ENCODE measurements at regions not wholly inside any gene's neighbourhood (a gene's known extent, or its start where the extent isn't known, plus 50 kb on each side); places are given as distances from the start of the nearest gene placed in this dataset.
"Not testable (repeated sequence)": the region's sequence is repeated elsewhere in the genome, so short reads cannot be mapped to it uniquely, and the experiment has no call there.

- not testable (repeated sequence) for DNase-seq
Observed at GRCh38 chr4:3882316-3882885, 116.2 kb downstream of the ADRA2C start.

- DNase-seq: not testable (repeated sequence)
Observed at GRCh38 chr4:3884261-3884660, 118.1 kb downstream of the ADRA2C start.

- not testable (repeated sequence) for DNase-seq
Observed at GRCh38 chr4:3893590-3893989, 127.4 kb downstream of the ADRA2C start.

- DNase-seq: not testable (repeated sequence)
Observed at GRCh38 chr4:3894086-3894959, 128.1 kb downstream of the ADRA2C start.

- DNase-seq: no peak
Observed at GRCh38 chr4:3896441-3896840, 130.3 kb downstream of the ADRA2C start.

- not testable (repeated sequence) for DNase-seq
Observed at GRCh38 chr4:3896871-3897578, 130.8 kb downstream of the ADRA2C start.

GRCh38 chr4:3898098-3898497 is 131.9 kb downstream of the ADRA2C start:
- no peak for DNase-seq

GRCh38 chr4:3898928-3899327 is 132.7 kb downstream of the ADRA2C start:
- not testable (repeated sequence) for DNase-seq

GRCh38 chr4:3904264-3904955 is 138.2 kb downstream of the ADRA2C start:
- DNase-seq: not testable (repeated sequence)

GRCh38 chr4:3909616-3910015 is 143.4 kb downstream of the ADRA2C start:
- not testable (repeated sequence) for DNase-seq

- not testable (repeated sequence) for DNase-seq
Observed at GRCh38 chr4:3910161-3910950, 144.2 kb downstream of the ADRA2C start.

GRCh38 chr4:3911252-3911856 is 145.2 kb downstream of the ADRA2C start:
- DNase-seq: no peak

GRCh38 chr4:3914511-3914910 is 148.3 kb downstream of the ADRA2C start:
- DNase-seq: not testable (repeated sequence)

- DNase-seq: not testable (repeated sequence)
Observed at GRCh38 chr4:3919509-3919908, 153.3 kb downstream of the ADRA2C start.

GRCh38 chr4:3921902-3922301 is 155.7 kb downstream of the ADRA2C start:
- DNase-seq: not testable (repeated sequence)

GRCh38 chr4:3925841-3926240 is 159.7 kb downstream of the ADRA2C start:
- not testable (repeated sequence) for DNase-seq

GRCh38 chr4:3926271-3926670 is 160.1 kb downstream of the ADRA2C start:
- DNase-seq: not testable (repeated sequence)

- not testable (repeated sequence) for DNase-seq
Observed at GRCh38 chr4:3926969-3927755, 161.0 kb downstream of the ADRA2C start.

GRCh38 chr4:3929431-3929830 is 163.2 kb downstream of the ADRA2C start:
- DNase-seq: not testable (repeated sequence)

- DNase-seq: not testable (repeated sequence)
Observed at GRCh38 chr4:3932734-3933133, 166.5 kb downstream of the ADRA2C start.

GRCh38 chr4:3935406-3935805 is 169.2 kb downstream of the ADRA2C start:
- DNase-seq: not testable (repeated sequence)

All from NCI-H446 (cell line).